Endothelial cell (in vitro differentiated cells): ENCODE measurements at regions not wholly inside any gene's neighbourhood (a gene's known extent, or its start where the extent isn't known, plus 50 kb on each side); places are given as distances from the start of the nearest gene placed in this dataset.

Source experiments
- DNase-seq: peaks from one replicate; pipeline ENCODE4 v3.0.0; 2021; ENCODE audit warnings: low spot score
- H3K27ac Mint-ChIP-seq: one replicate; pipeline ENCODE4 v1.8.0; 2021; ENCODE audit warnings: mixed read lengths, inconsistent platforms; ENCODE audit not compliant: unreplicated experiment
- H3K27me3 Mint-ChIP-seq: one replicate; pipeline ENCODE4 v1.8.0; 2021; ENCODE audit warnings: mild to moderate bottlenecking, moderate library complexity, mixed read lengths, inconsistent platforms; ENCODE audit not compliant: unreplicated experiment
- H3K36me3 Mint-ChIP-seq: one replicate; pipeline ENCODE4 v1.8.0; 2021; ENCODE audit warnings: mild to moderate bottlenecking, low read depth, mixed read lengths, inconsistent platforms; ENCODE audit not compliant: unreplicated experiment
- H3K4me1 Mint-ChIP-seq: one replicate; pipeline ENCODE4 v1.8.0; 2021; ENCODE audit warnings: mild to moderate bottlenecking, mixed read lengths, inconsistent platforms; ENCODE audit not compliant: unreplicated experiment
- H3K4me3 Mint-ChIP-seq: one replicate; pipeline ENCODE4 v1.8.0; 2021; ENCODE audit warnings: mild to moderate bottlenecking, mixed read lengths, inconsistent platforms; ENCODE audit not compliant: unreplicated experiment
- H3K9me3 Mint-ChIP-seq: one replicate; pipeline ENCODE4 v1.8.0; 2021; ENCODE audit warnings: mixed read lengths, inconsistent platforms; ENCODE audit not compliant: unreplicated experiment
- CTCF ChIP-seq: fragments of 200-600 bp; sonication (generic); IDR thresholded peaks from one replicate; pipeline ENCODE4 v1.5.0; 2021; ENCODE audit warnings: antibody characterized with exemption; ENCODE audit not compliant: unreplicated experiment

- Mint-ChIP-seq H3K27me3 (peaks cover 3% of the 10 kb centered on the region), H3K4me1 (no peaks in the 10 kb centered on the region), H3K27ac (no peak overlapping the region), H3K9me3 (no peaks in the 10 kb centered on the region), H3K36me3 (no peaks in the 10 kb centered on the region), H3K4me3 (no peak overlapping the region)
- DNase-seq = no peak
- TF ChIP-seq CTCF = no peak
Measured at GRCh38 chr20:22745194-22745500, 160.8 kb upstream of the FOXA2 start.

- no peaks in the 10 kb centered on the region for H3K36me3 Mint-ChIP-seq
- peaks cover 3% of the 10 kb centered on the region for H3K27me3 Mint-ChIP-seq
- H3K27ac Mint-ChIP-seq = no peak overlapping the region
- no peak for TF ChIP-seq CTCF
- no peaks in the 10 kb centered on the region for H3K9me3 Mint-ChIP-seq
- no peak for DNase-seq
- no peak overlapping the region for H3K4me3 Mint-ChIP-seq
- no peaks in the 10 kb centered on the region for H3K4me1 Mint-ChIP-seq
Measured at GRCh38 chr20:22746957-22747356, 162.6 kb upstream of the FOXA2 start.

- no peak for DNase-seq
- Mint-ChIP-seq H3K36me3 (no peaks in the 10 kb centered on the region), H3K27me3 (peaks cover 8% of the 10 kb centered on the region), H3K4me1 (no peaks in the 10 kb centered on the region), H3K9me3 (no peaks in the 10 kb centered on the region), H3K4me3 (no peak overlapping the region), H3K27ac (no peak overlapping the region)
- no peak for TF ChIP-seq CTCF
Measured at GRCh38 chr20:22752324-22752723, 168.0 kb upstream of the FOXA2 start.

- H3K36me3 Mint-ChIP-seq = no peaks in the 10 kb centered on the region
- no peaks in the 10 kb centered on the region for H3K4me1 Mint-ChIP-seq
- no peak for DNase-seq
- no peak for TF ChIP-seq CTCF
- H3K27me3 Mint-ChIP-seq = peaks cover 6% of the 10 kb centered on the region
- no peak overlapping the region for H3K27ac Mint-ChIP-seq
- no peaks in the 10 kb centered on the region for H3K9me3 Mint-ChIP-seq
- no peak overlapping the region for H3K4me3 Mint-ChIP-seq
Measured at GRCh38 chr20:22757424-22758183, 173.2 kb upstream of the FOXA2 start.

DNA sequence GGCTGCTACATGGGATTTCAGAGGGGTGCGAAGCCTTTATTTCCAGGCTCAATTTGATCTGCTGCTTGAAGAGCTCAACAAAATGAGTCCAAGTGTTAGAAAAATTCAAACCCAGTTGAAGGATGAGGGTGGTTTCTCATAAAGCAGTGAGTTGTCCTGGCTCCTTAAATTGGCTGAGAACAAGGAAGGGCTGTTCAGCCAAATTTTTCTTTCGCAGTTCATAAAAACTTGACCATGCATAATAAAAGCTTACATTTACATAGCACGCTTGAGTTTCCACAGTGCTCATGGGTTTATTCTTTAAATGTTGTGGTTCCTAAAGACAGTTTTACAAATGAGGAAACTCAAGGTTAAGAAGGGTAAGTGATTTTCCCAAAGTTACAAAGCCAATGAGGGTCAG is 174.4 kb upstream of the FOXA2 start:
- Mint-ChIP-seq H3K27me3 (peaks cover 6% of the 10 kb centered on the region), H3K4me1 (no peaks in the 10 kb centered on the region), H3K36me3 (no peaks in the 10 kb centered on the region), H3K4me3 (no peak overlapping the region), H3K9me3 (no peaks in the 10 kb centered on the region), H3K27ac (no peak overlapping the region)
- DNase-seq = no peak
- TF ChIP-seq CTCF = no peak
